ENCODE measurements at regions not wholly inside any gene's neighbourhood (a gene's known extent, or its start where the extent isn't known, plus 50 kb on each side); places are given as distances from the start of the nearest gene placed in this dataset.

- no peak for DNase-seq (ENCODE audit: low read depth)
- H3K4me3 ChIP-seq (ENCODE audit: low read depth, low read length): no peak overlapping the region
- TF ChIP-seq, protein P1, sequence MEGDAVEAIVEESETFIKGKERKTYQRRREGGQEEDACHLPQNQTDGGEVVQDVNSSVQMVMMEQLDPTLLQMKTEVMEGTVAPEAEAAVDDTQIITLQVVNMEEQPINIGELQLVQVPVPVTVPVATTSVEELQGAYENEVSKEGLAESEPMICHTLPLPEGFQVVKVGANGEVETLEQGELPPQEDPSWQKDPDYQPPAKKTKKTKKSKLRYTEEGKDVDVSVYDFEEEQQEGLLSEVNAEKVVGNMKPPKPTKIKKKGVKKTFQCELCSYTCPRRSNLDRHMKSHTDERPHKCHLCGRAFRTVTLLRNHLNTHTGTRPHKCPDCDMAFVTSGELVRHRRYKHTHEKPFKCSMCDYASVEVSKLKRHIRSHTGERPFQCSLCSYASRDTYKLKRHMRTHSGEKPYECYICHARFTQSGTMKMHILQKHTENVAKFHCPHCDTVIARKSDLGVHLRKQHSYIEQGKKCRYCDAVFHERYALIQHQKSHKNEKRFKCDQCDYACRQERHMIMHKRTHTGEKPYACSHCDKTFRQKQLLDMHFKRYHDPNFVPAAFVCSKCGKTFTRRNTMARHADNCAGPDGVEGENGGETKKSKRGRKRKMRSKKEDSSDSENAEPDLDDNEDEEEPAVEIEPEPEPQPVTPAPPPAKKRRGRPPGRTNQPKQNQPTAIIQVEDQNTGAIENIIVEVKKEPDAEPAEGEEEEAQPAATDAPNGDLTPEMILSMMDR (conservative IDR thresholded peaks at IDR 0.05; ENCODE audit: low read depth, low read length): no peak
Measured at GRCh38 chr1:30229960-30230359, 493.4 kb downstream of the MATN1 start.

DNA sequence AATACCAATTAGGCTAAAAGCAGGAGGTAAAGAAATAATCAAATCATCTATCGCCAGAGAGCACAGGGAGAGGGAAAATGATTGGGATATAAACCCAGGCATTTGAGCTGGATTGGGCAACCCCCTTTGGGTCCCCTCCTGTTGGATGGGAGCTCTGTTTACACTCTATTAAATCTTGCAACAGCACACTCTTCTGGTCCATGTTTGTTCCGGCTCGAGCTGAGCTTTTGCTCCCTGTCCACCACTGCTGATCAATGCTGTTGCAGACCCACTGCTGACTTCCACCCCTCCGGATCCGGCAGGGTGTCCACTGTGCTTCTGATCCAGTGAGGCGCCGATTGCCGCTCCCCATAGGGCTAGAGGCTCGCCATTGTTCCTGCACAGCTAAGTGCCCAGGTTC is 493.8 kb downstream of the MATN1 start:
- no peak overlapping the region for H3K4me3 ChIP-seq (ENCODE audit: low read depth, low read length)
- TF ChIP-seq, protein P1 (conservative IDR thresholded peaks at IDR 0.05; ENCODE audit: low read depth, low read length): no peak
- no peak for DNase-seq (ENCODE audit: low read depth)

GRCh38 chr1:30226648-30227047 is 496.7 kb downstream of the MATN1 start:
- H3K4me3 ChIP-seq (ENCODE audit: low read depth, low read length): no peak overlapping the region
- no peak for DNase-seq (ENCODE audit: low read depth)
- TF ChIP-seq, protein P1 (conservative IDR thresholded peaks at IDR 0.05; ENCODE audit: low read depth, low read length): no peak

DNA sequence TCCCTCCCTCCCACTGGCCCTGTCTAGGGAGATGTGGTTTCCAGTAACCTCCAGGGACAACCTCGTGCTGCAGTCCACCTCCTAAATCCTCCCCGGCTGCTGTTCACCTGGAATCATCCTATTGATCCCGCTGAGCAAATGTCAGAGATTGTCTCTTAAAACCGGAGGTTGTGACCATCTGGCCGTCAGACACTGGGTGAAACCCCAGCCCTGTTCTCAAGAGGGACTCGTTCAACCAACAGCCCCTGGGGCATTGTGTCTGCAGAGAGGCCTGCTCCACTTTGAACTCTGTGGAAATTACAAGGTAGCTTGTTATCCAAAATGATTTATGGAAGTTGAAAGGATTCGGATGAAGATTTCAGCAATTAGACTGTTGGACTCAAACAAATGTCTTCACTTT is 498.0 kb downstream of the MATN1 start:
- TF ChIP-seq, protein P1 (conservative IDR thresholded peaks at IDR 0.05; ENCODE audit: low read depth, low read length): no peak
- no peak overlapping the region for H3K4me3 ChIP-seq (ENCODE audit: low read depth, low read length)
- DNase-seq (ENCODE audit: low read depth): no peak

DNA sequence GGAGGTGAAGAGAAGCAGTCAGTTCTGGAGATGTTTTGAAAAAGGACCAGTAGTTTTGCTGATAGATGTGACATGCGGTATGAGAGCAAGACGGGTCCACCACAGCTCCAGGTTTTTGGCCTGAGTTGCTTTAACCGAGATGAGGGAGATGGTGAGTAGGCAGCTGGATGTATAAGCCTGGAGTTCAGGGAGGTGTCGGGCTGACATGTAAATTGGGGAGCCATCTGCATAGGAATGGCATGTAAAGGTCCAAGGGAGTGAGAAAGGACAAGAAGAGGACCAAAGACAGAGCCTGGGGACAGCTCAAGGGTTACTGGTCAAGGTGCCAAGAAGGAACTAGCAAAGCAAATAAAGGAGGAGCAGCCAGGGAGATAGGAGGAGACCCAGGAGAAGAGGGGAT is 503.7 kb downstream of the MATN1 start:
- TF ChIP-seq, protein P1 (conservative IDR thresholded peaks at IDR 0.05; ENCODE audit: low read depth, low read length): no peak
- H3K4me3 ChIP-seq (ENCODE audit: low read depth, low read length): no peak overlapping the region
- no peak for DNase-seq (ENCODE audit: low read depth)

DNA sequence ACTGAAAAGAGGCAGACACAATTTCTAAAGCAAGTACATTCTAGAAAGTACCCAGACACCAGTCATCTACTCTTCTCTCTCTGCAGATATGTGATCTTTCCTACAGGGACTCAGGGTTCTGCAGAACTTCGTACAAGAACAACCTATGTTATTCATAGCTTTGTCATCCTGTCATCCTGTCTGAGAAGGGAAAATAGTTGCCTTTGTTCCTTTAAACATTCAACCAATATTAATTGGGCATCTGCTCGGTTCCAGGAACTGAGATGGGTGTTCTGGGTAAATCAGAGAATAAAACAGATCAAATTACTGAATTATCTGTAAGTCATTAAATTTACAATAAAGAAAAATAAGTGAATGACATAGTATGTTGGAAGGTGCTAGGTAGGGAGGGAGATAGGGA is 504.9 kb downstream of the MATN1 start:
- TF ChIP-seq, protein P1 (conservative IDR thresholded peaks at IDR 0.05; ENCODE audit: low read depth, low read length): no peak
- no peak for DNase-seq (ENCODE audit: low read depth)
- H3K4me3 ChIP-seq (ENCODE audit: low read depth, low read length): no peak overlapping the region

DNA sequence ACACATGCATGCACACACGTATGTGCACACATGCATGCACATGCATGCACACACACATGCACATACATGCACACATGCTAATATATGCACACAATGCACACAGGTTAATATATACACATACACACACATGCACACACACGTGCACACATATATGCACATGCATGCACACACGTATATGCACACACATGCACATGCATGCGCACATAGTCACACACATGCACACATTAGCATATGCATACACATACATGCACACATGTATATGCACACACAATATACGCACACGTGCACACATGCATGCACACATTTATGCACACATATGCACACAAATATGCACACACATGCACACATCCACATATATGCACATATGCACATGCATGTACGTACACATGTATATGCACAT is 506.8 kb downstream of the MATN1 start:
- DNase-seq (ENCODE audit: low read depth): no peak
- H3K4me3 ChIP-seq (ENCODE audit: low read depth, low read length): no peak overlapping the region
- TF ChIP-seq, protein P1 (conservative IDR thresholded peaks at IDR 0.05; ENCODE audit: low read depth, low read length): no peak

All from choroid plexus epithelial cell (primary cell).